Neural crest cell (in vitro differentiated cells): ENCODE measurements at regions not wholly inside any gene's neighbourhood (a gene's known extent, or its start where the extent isn't known, plus 50 kb on each side); places are given as distances from the start of the nearest gene placed in this dataset.

ENCODE experiments used
- DNase-seq: peaks from one replicate; pipeline ENCODE4 v3.0.0; 2021; ENCODE audit warnings: low read depth, mixed read lengths, low spot score
- H3K27ac Mint-ChIP-seq: one replicate; pipeline ENCODE4 v1.8.0; 2021; ENCODE audit warnings: mild to moderate bottlenecking, mixed read lengths; ENCODE audit not compliant: unreplicated experiment
- H3K27me3 Mint-ChIP-seq: 2 replicates; pipeline ENCODE4 v1.8.0; 2021; ENCODE audit warnings: low read depth, mild to moderate bottlenecking, mixed read lengths
- H3K36me3 Mint-ChIP-seq: 2 replicates; pipeline ENCODE4 v1.8.0; 2021; ENCODE audit warnings: low read depth, mild to moderate bottlenecking, mixed read lengths
- H3K4me1 Mint-ChIP-seq: 2 replicates; pipeline ENCODE4 v1.8.0; 2021; ENCODE audit warnings: mixed read lengths
- H3K4me3 Mint-ChIP-seq: one replicate; pipeline ENCODE4 v1.8.0; 2021; ENCODE audit warnings: mild to moderate bottlenecking, mixed read lengths
- H3K9me3 Mint-ChIP-seq: 2 replicates; pipeline ENCODE4 v1.8.0; 2021; ENCODE audit warnings: mixed read lengths
- CTCF ChIP-seq: fragments of 200-600 bp; sonication (generic); conservative IDR thresholded peaks from 2 replicates; pipeline ENCODE4 v1.5.0; 2021; ENCODE audit warnings: antibody characterized with exemption, mild to moderate bottlenecking

GRCh38 chr22:22050141-22050775 lies 67.7 kb upstream of the TOP3B start:
- no peak for TF ChIP-seq CTCF
- Mint-ChIP-seq H3K27ac (no peak overlapping the region), H3K4me1 (no peaks in the 10 kb centered on the region), H3K4me3 (no peak overlapping the region), H3K27me3 (peaks cover 69% of the 10 kb centered on the region), H3K9me3 (peaks cover 5% of the 10 kb centered on the region), H3K36me3 (no peaks in the 10 kb centered on the region)
- no peak for DNase-seq

- H3K27ac Mint-ChIP-seq = no peak overlapping the region
- H3K4me3 Mint-ChIP-seq = no peak overlapping the region
- no peaks in the 10 kb centered on the region for H3K4me1 Mint-ChIP-seq
- TF ChIP-seq CTCF = no peak
- H3K27me3 Mint-ChIP-seq = peaks cover 67% of the 10 kb centered on the region
- H3K9me3 Mint-ChIP-seq = peaks cover 5% of the 10 kb centered on the region
- no peaks in the 10 kb centered on the region for H3K36me3 Mint-ChIP-seq
- DNase-seq = no peak
Measured at GRCh38 chr22:22049684-22050083, 67.1 kb upstream of the TOP3B start.

- Mint-ChIP-seq H3K4me1 (peaks cover 3% of the 10 kb centered on the region), H3K27me3 (peaks cover 62% of the 10 kb centered on the region), H3K9me3 (peaks cover 5% of the 10 kb centered on the region), H3K36me3 (no peaks in the 10 kb centered on the region), H3K4me3 (no peak overlapping the region), H3K27ac (no peak overlapping the region)
- no peak for DNase-seq
- no peak for TF ChIP-seq CTCF
Measured at GRCh38 chr22:22048981-22049531, 66.5 kb upstream of the TOP3B start.

- H3K27me3 Mint-ChIP-seq = peaks cover 55% of the 10 kb centered on the region
- no peak for TF ChIP-seq CTCF
- H3K9me3 Mint-ChIP-seq = peaks cover 5% of the 10 kb centered on the region
- H3K36me3 Mint-ChIP-seq = no peaks in the 10 kb centered on the region
- DNase-seq = no peak
- peaks cover 4% of the 10 kb centered on the region for H3K4me1 Mint-ChIP-seq
- H3K27ac Mint-ChIP-seq = no peak overlapping the region
- no peak overlapping the region for H3K4me3 Mint-ChIP-seq
Measured at GRCh38 chr22:22048318-22048942, 65.8 kb upstream of the TOP3B start.

GRCh38 chr22:22047776-22048175 lies 65.2 kb upstream of the TOP3B start:
- DNase-seq = no peak
- Mint-ChIP-seq H3K4me3 (no peak overlapping the region), H3K36me3 (no peaks in the 10 kb centered on the region), H3K4me1 (peaks cover 4% of the 10 kb centered on the region), H3K27ac (no peak overlapping the region), H3K9me3 (peaks cover under 1% of the 10 kb centered on the region), H3K27me3 (peaks cover 49% of the 10 kb centered on the region)
- no peak for TF ChIP-seq CTCF
